IMR-90 (cell line): ENCODE measurements at regions not wholly inside any gene's neighbourhood (a gene's known extent, or its start where the extent isn't known, plus 50 kb on each side); places are given as distances from the start of the nearest gene placed in this dataset.
A peak's percentile ranks its signal among the peaks of the same experiment; 100 is the strongest.

Experiments used
- ATAC-seq: fragments of 200-7000 bp; cut with Tn5 transposase; 2 replicates; pipeline ENCODE4 v1.9.1; 2020; ENCODE audit warnings: low read depth, mild to moderate bottlenecking, moderate library complexity
- BruUV-seq: library from RNA; stranded (reverse); fragments of 400-500 nt; replicated peaks from 2 replicates; lab custom pipeline; 2021; lab: Mats Ljungman, UMichigan
- CTCF ChIA-PET: fragments of 300-600 bp; formaldehyde crosslinking; extraction: SDS; loops from one replicate; lab custom pipeline; 2021; ENCODE audit warnings: antibody characterized with exemption; lab: Yijun Ruan, JAX
- POLR2A ChIA-PET: fragments of 300-600 bp; sonication (Branson Sonifier 250); formaldehyde crosslinking; loops from one replicate; lab custom pipeline; 2022; ENCODE audit warnings: antibody characterized with exemption; ENCODE audit not compliant: unreplicated experiment; lab: Charles Lee
- DNase-seq: peaks from one replicate; pipeline ENCODE4 v3.0.0; 2013
- H2AFZ ChIP-seq: replicated peaks from 2 replicates; pipeline ENCODE3; 2013; ENCODE audit warnings: low read length, mild to moderate bottlenecking; ENCODE audit not compliant: poor library complexity
- H2AK5ac ChIP-seq: 2 replicates; pipeline ENCODE4 v1.6.1; 2013; ENCODE audit warnings: low read depth, low read length, inconsistent platforms
- H2AK9ac ChIP-seq: replicated peaks from 2 replicates; pipeline ENCODE3; 2013; ENCODE audit warnings: mild to moderate bottlenecking, low read depth, low read length, moderate library complexity; ENCODE audit not compliant: poor library complexity
- H2BK120ac ChIP-seq: 2 replicates; pipeline ENCODE4 v1.6.1; 2013; ENCODE audit warnings: low read depth, low read length, inconsistent platforms
- H2BK15ac ChIP-seq: 3 replicates; pipeline ENCODE4 v1.6.1; 2013; ENCODE audit warnings: low read depth, low read length, inconsistent platforms
- H2BK20ac ChIP-seq: 2 replicates; pipeline ENCODE4 v1.6.1; 2013; ENCODE audit warnings: low read depth, mild to moderate bottlenecking, inconsistent platforms, low read length, moderate library complexity
- H2BK5ac ChIP-seq: 2 replicates; pipeline ENCODE4 v1.6.1; 2013; ENCODE audit warnings: mild to moderate bottlenecking, low read depth, low read length, inconsistent platforms; ENCODE audit not compliant: poor library complexity, severe bottlenecking
- H3K14ac ChIP-seq: replicated peaks from 2 replicates; pipeline ENCODE4 v1.6.1; 2013; ENCODE audit warnings: low read depth, low read length, inconsistent platforms
- H3K18ac ChIP-seq: 2 replicates; pipeline ENCODE4 v1.6.1; 2013; ENCODE audit warnings: low read depth, low read length, control low read depth
- H3K23ac ChIP-seq: 2 replicates; pipeline ENCODE4 v1.6.1; 2013; ENCODE audit warnings: low read depth, low read length, inconsistent platforms
- H3K27ac ChIP-seq: 2 replicates; pipeline ENCODE4 v1.5.1; 2013; ENCODE audit warnings: mild to moderate bottlenecking, control low read depth, low read length; ENCODE audit not compliant: insufficient read depth
- H3K27me3 ChIP-seq: 2 replicates; pipeline ENCODE4 v1.6.1; 2013; ENCODE audit warnings: low read length; ENCODE audit not compliant: control insufficient read depth, insufficient read depth
- H3K36me3 ChIP-seq: 2 replicates; pipeline ENCODE4 v1.6.1; 2013; ENCODE audit warnings: low read length, mixed read lengths; ENCODE audit not compliant: control insufficient read depth, insufficient read depth
- H3K4ac ChIP-seq: 2 replicates; pipeline ENCODE4 v1.6.1; 2013; ENCODE audit warnings: low read depth, low read length, inconsistent platforms
- H3K4me1 ChIP-seq: 2 replicates; pipeline ENCODE4 v1.6.1; 2013; ENCODE audit warnings: low read length, mixed read lengths; ENCODE audit not compliant: control insufficient read depth, insufficient read depth
- H3K4me2 ChIP-seq: 2 replicates; pipeline ENCODE4 v1.6.1; 2013; ENCODE audit warnings: low read depth, mild to moderate bottlenecking, control low read depth, low read length, moderate library complexity
- H3K4me3 ChIP-seq: 2 replicates; pipeline ENCODE4 v1.5.1; 2013; ENCODE audit warnings: low read depth, mild to moderate bottlenecking, control low read depth, low read length, moderate library complexity; ENCODE audit not compliant: insufficient read depth
- H3K56ac ChIP-seq: 2 replicates; pipeline ENCODE4 v1.6.1; 2013; ENCODE audit warnings: low read length, inconsistent platforms; ENCODE audit not compliant: insufficient read depth; ENCODE audit errors: extremely low read depth
- H3K79me1 ChIP-seq, 2 experiments: 2 replicates each; pipeline ENCODE4 v1.6.1; 2013; ENCODE audit warnings: low read length in 2 of 2, inconsistent platforms in 1 of 2, low read depth in 1 of 2
- H3K9ac ChIP-seq: 2 replicates; pipeline ENCODE4 v1.6.1; 2013; ENCODE audit warnings: low read depth, low read length, control low read depth
- H3K9me1 ChIP-seq: 2 replicates; pipeline ENCODE4 v1.6.1; 2013; ENCODE audit warnings: low read length, inconsistent platforms; ENCODE audit not compliant: insufficient read depth
- H3K9me3 ChIP-seq: 2 replicates; pipeline ENCODE4 v1.6.1; 2013; ENCODE audit warnings: low read length; ENCODE audit not compliant: control insufficient read depth, insufficient read depth
- H4K20me1 ChIP-seq: 2 replicates; pipeline ENCODE4 v1.6.1; 2013; ENCODE audit warnings: low read length, inconsistent platforms; ENCODE audit not compliant: insufficient read depth
- H4K5ac ChIP-seq: 2 replicates; pipeline ENCODE4 v1.6.1; 2013; ENCODE audit warnings: mild to moderate bottlenecking, low read depth, low read length, control low read depth
- H4K8ac ChIP-seq, 2 experiments: 2 replicates each; pipeline ENCODE4 v1.6.1; 2013; ENCODE audit warnings: low read depth in 2 of 2, low read length in 2 of 2, control low read depth in 1 of 2, inconsistent platforms in 1 of 2
- H4K91ac ChIP-seq: 2 replicates; pipeline ENCODE4 v1.6.1; 2013; ENCODE audit warnings: low read depth, low read length, inconsistent platforms; ENCODE audit not compliant: insufficient read depth
- BHLHE40 ChIP-seq: fragments of 150-350 bp; IDR thresholded peaks from 2 replicates; pipeline ENCODE4 v1.6.1; 2016; ENCODE audit warnings: mild to moderate bottlenecking, low read depth, low read length
- CEBPB ChIP-seq: IDR thresholded peaks from 2 replicates; pipeline ENCODE4 v1.6.1; 2012; ENCODE audit warnings: low read depth, low read length, improper control_type of control experiment
- CHD1 ChIP-seq: IDR thresholded peaks from 2 replicates; pipeline ENCODE4 v1.6.1; 2012; ENCODE audit warnings: low read depth, low read length, improper control_type of control experiment
- FOS ChIP-seq: fragments of 150-350 bp; IDR thresholded peaks from 2 replicates; pipeline ENCODE4 v1.6.1; 2016; ENCODE audit warnings: low read depth, low read length
- MAZ ChIP-seq: IDR thresholded peaks from 2 replicates; pipeline ENCODE4 v1.6.1; 2012; ENCODE audit warnings: low read depth, mild to moderate bottlenecking, low read length, improper control_type of control experiment, moderate library complexity, borderline replicate concordance
- MXI1 ChIP-seq: IDR thresholded peaks from 2 replicates; pipeline ENCODE4 v1.6.1; 2012; ENCODE audit warnings: low read depth, mild to moderate bottlenecking, low read length, moderate library complexity, borderline replicate concordance
- NFE2L2 ChIP-seq: fragments of 150-350 bp; IDR thresholded peaks from 2 replicates; pipeline ENCODE4 v1.6.1; 2016; ENCODE audit warnings: low read depth, mild to moderate bottlenecking, low read length
- POLR2A ChIP-seq: IDR thresholded peaks from 2 replicates; pipeline ENCODE4 v1.6.1; 2012; ENCODE audit warnings: mild to moderate bottlenecking, low read depth, low read length
- RAD21 ChIP-seq: IDR thresholded peaks from 2 replicates; pipeline ENCODE4 v1.6.1; 2012; ENCODE audit warnings: low read length, improper control_type of control experiment
- RFX5 ChIP-seq: IDR thresholded peaks from 2 replicates; pipeline ENCODE4 v1.8.0; 2012; ENCODE audit warnings: low read depth, mild to moderate bottlenecking, low read length, moderate library complexity
- SMC3 ChIP-seq: fragments of 150-350 bp; IDR thresholded peaks from 2 replicates; pipeline ENCODE4 v1.6.1; 2016; ENCODE audit warnings: low read depth, mild to moderate bottlenecking, antibody characterized with exemption, low read length, moderate library complexity
- USF2 ChIP-seq: fragments of 150-350 bp; IDR thresholded peaks from 2 replicates; pipeline ENCODE4 v1.6.1; 2017; ENCODE audit warnings: mild to moderate bottlenecking, antibody characterized with exemption, low read length, low read depth
- WGBS, 2 experiments: methylation state at CpG; one replicate each; pipeline versions ENCODE4 v1.1.5 to v1.1.7; 2013; ENCODE audit warnings: missing lambda C conversion rate in 2 of 2; ENCODE audit not compliant: insufficient read length in 1 of 2; ENCODE audit errors: extremely low coverage in 2 of 2; 5-methylcytosine and 5-hydroxymethylcytosine counted together
- dilution Hi-C: fragments of 300-500 bp; cut with HindIII; formaldehyde crosslinking; loops from one replicate; pipeline ENCODE4 v1.14.3; 2018; ENCODE audit warnings: low sequenced_read_pairs; ENCODE audit not compliant: unreplicated experiment
- in situ Hi-C: fragments of 300-500 bp; cut with MboI; formaldehyde crosslinking; loops from 3 replicates; pipeline ENCODE4 v1.14.3; 2019; ENCODE audit warnings: low sequenced_read_pairs, inconsistent platforms, mixed read lengths
- intact Hi-C: fragments of 100-400 bp; cut with micrococcal nuclease; formaldehyde crosslinking; loops from 2 replicates; pipeline ENCODE4 v1.10.0; 2022
- TF ChIP-seq, protein P1 (sequence below): fragments of 150-350 bp; IDR thresholded peaks from 2 replicates; pipeline ENCODE4 v1.6.1; 2016; ENCODE audit warnings: low read depth, mild to moderate bottlenecking, low read length, moderate library complexity, borderline replicate concordance

DNA sequence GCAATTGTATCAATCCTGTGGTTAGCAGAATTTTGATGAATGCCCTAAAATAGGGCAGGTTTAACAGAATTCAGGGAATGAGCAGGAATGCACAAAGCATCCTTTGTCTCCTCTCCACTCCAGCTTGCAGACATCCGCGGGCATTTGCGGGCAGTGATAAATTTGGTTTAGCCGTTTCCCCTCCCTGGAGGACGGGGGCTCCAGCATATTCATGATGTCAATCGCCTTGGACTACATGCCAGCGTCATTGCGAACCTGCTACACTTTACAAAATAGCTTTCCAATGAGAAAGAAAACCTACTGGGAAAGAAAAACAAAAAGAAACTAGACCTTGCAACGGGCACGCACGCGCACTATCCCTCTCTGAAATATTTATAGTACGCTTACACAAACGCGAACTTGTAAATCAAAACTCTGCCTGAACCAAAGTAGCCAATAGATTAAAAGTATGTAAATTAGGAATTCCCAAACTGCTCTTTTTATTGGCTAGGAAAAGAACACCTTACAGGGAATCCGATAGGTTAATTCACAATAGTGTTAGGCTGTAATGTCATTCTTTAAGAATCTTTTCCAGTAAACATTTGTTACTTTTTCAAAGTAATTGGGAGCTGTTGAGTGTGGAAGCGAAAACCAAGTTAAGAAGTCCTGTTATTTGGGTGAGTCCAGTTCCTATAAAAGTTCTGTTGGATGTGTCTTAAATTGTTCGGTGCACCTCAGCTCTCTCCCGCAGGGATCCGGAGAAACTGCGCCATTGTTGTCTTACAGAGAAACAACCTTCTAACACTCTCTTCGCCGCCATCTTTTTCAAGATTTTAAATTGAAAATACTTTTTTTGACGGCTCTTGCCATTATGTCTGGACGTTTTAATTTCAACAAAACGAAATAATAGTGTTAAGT lies 136.7 kb downstream of the HFE start:
- DNase-seq = peak; percentile 97
- BruUV-seq = no TSS peak
- Histone ChIP-seq H3K27ac (peak overlapping the region; percentile 96), H2BK120ac (peak overlapping the region; percentile 50), H3K36me3 (no peaks in the 10 kb centered on the region), H2BK5ac (peak overlapping the region; percentile 91), H2AFZ (peak overlapping the region; percentile 81), H4K91ac (peak overlapping the region; percentile 74), H4K8ac (peak overlapping the region; percentile 53 to 82; a peak in 3 of 4 replicates), H4K5ac (peak overlapping the region; percentile 94), H2BK20ac (peak overlapping the region; percentile 28; the same call in 1 of the 2 replicates), H3K4me3 (peak overlapping the region; percentile 81), H4K20me1 (no peaks in the 10 kb centered on the region; the same call in 1 of the 2 replicates), H3K9me3 (no peaks in the 10 kb centered on the region), H3K4me2 (peak overlapping the region; percentile 96), H2BK15ac (peak overlapping the region; percentile 28; the same call in 1 of the 3 replicates), H3K4ac (peak overlapping the region; percentile 83), H3K56ac (peak overlapping the region; percentile 78), H3K18ac (peak overlapping the region; percentile 97), H3K27me3 (no peaks in the 10 kb centered on the region), H3K14ac (peak overlapping the region; percentile 77), H2AK9ac (no peak overlapping the region), H3K79me1 (peaks cover 0 to 10% of the 10 kb centered on the region in 2 experiments; a peak in 2 of 4 replicates), H3K9me1 (no peaks in the 10 kb centered on the region), H3K23ac (peak overlapping the region; percentile 61), H2AK5ac (no peak overlapping the region), H3K9ac (peak overlapping the region; percentile 78), H3K4me1 (peaks cover 8% of the 10 kb centered on the region)
- in situ Hi-C loops (loop anchor here (25.0 kb wide), 1 partner anchor 1613 kb away; a partner anchor contains a TSS), intact Hi-C loops (loop anchor here (1.0 to 2.0 kb wide), 2 partner anchors 8 to 49 kb away; a partner anchor contains a TSS), dilution Hi-C loops (no loop called here)
- WGBS, 2 experiments = no CpG with 5 or more reads among the region's 26 CpGs
- peak; percentile 85 for ATAC-seq
- CTCF ChIA-PET = interaction anchor here (1.5 kb wide), 1 partner anchor 30 kb away, joined by 3 read pairs; no protein-coding TSS in a partner anchor
- POLR2A ChIA-PET = interaction anchor here (0.5 to 1.4 kb wide), 5 partner anchors 9 to 66 kb away, joined by 3 to 4 read pairs (median 3); a partner anchor contains a TSS
- TF ChIP-seq USF2 (no peak), RFX5 (0 out of 2 replicates have a peak, but pooled peaks have one; percentile 45), CEBPB (no peak), RAD21 (no peak), FOS (no peak), MXI1 (peak; percentile 18; the same call in 1 of the 2 replicates), MAZ (no peak), NFE2L2 (no peak), CHD1 (peak; percentile 75; the same call in 1 of the 2 replicates), BHLHE40 (no peak), POLR2A (peak; percentile 77; the same call in 1 of the 2 replicates), SMC3 (no peak)
- TF ChIP-seq, protein P1, sequence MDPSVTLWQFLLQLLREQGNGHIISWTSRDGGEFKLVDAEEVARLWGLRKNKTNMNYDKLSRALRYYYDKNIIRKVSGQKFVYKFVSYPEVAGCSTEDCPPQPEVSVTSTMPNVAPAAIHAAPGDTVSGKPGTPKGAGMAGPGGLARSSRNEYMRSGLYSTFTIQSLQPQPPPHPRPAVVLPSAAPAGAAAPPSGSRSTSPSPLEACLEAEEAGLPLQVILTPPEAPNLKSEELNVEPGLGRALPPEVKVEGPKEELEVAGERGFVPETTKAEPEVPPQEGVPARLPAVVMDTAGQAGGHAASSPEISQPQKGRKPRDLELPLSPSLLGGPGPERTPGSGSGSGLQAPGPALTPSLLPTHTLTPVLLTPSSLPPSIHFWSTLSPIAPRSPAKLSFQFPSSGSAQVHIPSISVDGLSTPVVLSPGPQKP = no peak
